Retinal pigment epithelial cell (primary cell): ENCODE measurements at regions not wholly inside any gene's neighbourhood (a gene's known extent, or its start where the extent isn't known, plus 50 kb on each side); places are given as distances from the start of the nearest gene placed in this dataset.

ENCODE experiments used
- DNase-seq: peaks from one replicate; pipeline ENCODE4 v3.0.0-alpha.2; 2010; ENCODE audit warnings: low read depth
- H3K4me3 ChIP-seq: 2 replicates; pipeline ENCODE4 v1.5.1; 2011; ENCODE audit warnings: mild to moderate bottlenecking, low read length, control low read depth, moderate library complexity
- TF ChIP-seq, protein P1 (sequence below): conservative IDR thresholded peaks from 2 replicates; pipeline ENCODE4 v1.5.1; 2011; ENCODE audit warnings: low read depth, low read length, control low read depth, inconsistent platforms

DNA sequence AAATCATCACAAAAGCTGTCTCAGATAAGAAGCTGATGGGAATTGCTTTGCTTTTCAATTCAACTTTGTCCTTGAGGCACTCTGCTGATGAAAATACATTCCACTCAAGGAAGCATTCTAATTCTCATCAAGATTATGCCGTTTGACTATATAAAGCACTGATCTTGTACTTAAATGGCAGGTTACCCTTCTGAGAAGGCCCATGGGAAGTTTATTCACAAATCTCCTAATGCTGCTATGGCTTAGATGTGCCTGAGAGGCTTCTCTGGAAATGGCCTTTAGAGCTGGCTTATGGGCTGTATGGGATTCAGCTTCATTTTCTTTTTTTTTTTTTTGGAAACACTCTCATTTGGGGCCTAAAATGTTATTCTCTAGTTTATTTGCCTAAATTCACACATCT lies 69.7 kb upstream of the ARNT2 start:
- DNase-seq = no peak
- TF ChIP-seq, protein P1, sequence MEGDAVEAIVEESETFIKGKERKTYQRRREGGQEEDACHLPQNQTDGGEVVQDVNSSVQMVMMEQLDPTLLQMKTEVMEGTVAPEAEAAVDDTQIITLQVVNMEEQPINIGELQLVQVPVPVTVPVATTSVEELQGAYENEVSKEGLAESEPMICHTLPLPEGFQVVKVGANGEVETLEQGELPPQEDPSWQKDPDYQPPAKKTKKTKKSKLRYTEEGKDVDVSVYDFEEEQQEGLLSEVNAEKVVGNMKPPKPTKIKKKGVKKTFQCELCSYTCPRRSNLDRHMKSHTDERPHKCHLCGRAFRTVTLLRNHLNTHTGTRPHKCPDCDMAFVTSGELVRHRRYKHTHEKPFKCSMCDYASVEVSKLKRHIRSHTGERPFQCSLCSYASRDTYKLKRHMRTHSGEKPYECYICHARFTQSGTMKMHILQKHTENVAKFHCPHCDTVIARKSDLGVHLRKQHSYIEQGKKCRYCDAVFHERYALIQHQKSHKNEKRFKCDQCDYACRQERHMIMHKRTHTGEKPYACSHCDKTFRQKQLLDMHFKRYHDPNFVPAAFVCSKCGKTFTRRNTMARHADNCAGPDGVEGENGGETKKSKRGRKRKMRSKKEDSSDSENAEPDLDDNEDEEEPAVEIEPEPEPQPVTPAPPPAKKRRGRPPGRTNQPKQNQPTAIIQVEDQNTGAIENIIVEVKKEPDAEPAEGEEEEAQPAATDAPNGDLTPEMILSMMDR = no peak
- no peak overlapping the region for H3K4me3 ChIP-seq

DNA sequence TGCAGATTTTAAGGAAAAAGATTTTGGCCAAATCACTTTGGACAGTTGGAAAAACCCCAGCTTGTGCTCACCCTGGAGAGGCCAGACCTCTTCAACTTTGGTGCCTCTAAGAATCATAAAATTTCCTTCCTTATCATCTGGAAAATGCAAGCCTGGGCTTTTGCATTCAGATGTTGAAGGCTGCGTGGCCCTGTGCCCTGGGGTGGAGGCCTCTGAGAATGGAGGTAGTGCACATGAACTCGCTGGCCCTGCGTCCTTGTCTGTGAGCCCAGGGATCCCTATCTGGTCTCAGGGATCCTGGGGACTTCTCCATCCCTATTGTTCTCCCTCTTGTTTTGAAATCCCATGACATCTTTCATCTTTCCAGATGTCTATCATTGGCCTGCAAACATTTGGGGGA lies 64.6 kb upstream of the ARNT2 start:
- TF ChIP-seq, protein P1 = no peak
- DNase-seq = no peak
- no peak overlapping the region for H3K4me3 ChIP-seq

DNA sequence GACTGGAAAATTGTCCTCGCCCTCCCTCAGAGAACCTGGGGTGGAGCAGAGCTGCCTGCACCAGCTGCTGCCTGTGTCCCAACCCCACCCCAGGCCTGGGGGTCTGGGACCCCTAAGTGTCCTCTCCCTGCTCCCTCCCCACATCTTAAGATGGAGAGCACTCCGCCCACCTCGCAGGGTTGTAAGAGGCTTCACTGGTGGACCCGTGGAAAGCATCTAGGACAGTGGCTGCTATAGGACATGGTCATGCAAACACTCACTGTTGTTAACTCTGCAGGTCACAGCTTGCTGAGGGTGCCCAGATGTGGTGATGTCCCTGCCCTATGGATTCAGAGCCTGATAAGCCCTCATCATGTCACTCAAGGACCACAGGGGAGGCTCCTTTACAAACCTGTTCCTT lies 62.0 kb upstream of the ARNT2 start:
- no peak overlapping the region for H3K4me3 ChIP-seq
- TF ChIP-seq, protein P1 = no peak
- DNase-seq = no peak

DNA sequence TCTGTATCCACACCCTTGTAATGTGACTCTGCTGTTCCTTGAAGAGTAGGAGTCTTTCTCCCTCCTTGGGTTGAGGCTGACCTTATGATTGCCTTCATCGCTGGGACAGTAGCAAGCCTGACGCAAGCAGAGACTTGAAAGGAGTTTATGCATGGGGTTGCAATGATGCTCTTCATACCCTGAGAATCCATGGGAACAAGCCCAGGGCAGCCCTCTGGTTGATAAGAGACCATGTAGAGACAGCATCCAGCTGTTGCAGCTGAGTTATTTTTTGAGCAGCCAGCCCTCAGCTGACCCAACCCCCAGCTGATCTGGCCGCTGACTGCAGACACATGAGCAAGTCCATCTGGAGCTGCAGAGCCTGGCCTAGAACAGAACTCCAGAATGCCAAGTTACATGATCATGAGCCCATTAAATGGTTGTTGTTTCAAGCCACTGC lies 60.6 kb upstream of the ARNT2 start:
- TF ChIP-seq, protein P1 = no peak

DNA sequence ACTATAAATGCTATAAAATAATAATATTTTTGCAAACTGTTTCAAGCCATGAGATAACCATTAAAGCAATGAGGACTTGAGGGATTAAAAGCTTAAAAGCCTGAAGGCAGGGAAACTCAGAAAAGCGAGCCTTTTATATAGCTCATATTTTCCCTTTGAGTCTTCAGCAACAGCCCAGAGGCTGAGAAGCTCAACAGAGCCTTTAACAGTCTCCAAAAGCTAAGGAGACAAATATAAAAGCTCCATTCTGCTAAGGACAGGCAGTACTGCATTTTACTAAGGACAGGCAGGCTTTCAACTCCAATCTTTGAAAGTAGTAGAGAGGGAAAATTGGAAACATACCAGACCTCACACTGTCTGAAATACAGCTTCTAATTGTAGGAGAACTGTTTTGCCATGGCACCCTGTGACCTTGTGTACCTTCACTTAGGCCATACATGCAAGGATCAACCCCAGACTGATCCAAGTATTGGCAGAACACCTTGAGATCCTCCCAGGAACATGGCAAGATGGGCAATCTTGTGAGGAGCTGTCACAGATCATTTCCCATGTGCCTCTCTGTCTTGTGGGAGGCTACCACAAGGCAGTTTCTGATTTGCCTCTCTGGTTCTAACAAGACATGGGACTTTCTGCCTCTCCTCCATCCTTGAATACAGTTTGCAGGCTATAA lies 53.1 kb upstream of the ARNT2 start:
- TF ChIP-seq, protein P1 = no peak
- DNase-seq = no peak

More for the DNA sequence above, 60.6 kb upstream of the ARNT2 start:
- no peak for DNase-seq
- H3K4me3 ChIP-seq = no peak overlapping the region

More for the DNA sequence above, 53.1 kb upstream of the ARNT2 start:
- H3K4me3 ChIP-seq = no peak overlapping the region
